SK-N-SH (cell line): ENCODE measurements at regions not wholly inside any gene's neighbourhood (a gene's known extent, or its start where the extent isn't known, plus 50 kb on each side); places are given as distances from the start of the nearest gene placed in this dataset.

Experiments
- EP300 ChIP-seq, 2 experiments: IDR thresholded peaks; 2 replicates each; pipeline versions ENCODE4 v1.4.0 to v1.6.1; 2012; ENCODE audit warnings: borderline replicate concordance in 1 of 2, low read depth in 1 of 2, low read length in 1 of 2
- FOSL2 ChIP-seq: IDR thresholded peaks from 2 replicates; pipeline ENCODE4 v1.4.0; 2012; ENCODE audit warnings: low read depth, mild to moderate bottlenecking, moderate library complexity, borderline replicate concordance
- FOXJ3 ChIP-seq: sonication (generic); formaldehyde crosslinking; IDR thresholded peaks from 2 replicates; pipeline ENCODE4 v1.5.1; 2020; ENCODE audit warnings: mild to moderate bottlenecking, missing genetic modification reagents
- FOXM1 ChIP-seq: IDR thresholded peaks from 2 replicates; pipeline ENCODE4 v1.4.0; 2012; ENCODE audit warnings: low read depth, mild to moderate bottlenecking
- SMC3 ChIP-seq: IDR thresholded peaks from 2 replicates; pipeline ENCODE4 v1.6.1; 2012; ENCODE audit warnings: low read depth, low read length, improper control_type of control experiment
- TAF1 ChIP-seq: IDR thresholded peaks from 2 replicates; pipeline ENCODE4 v1.6.1; 2012; ENCODE audit warnings: low read depth, mild to moderate bottlenecking, low read length, moderate library complexity, borderline replicate concordance
- TF ChIP-seq, protein P1 (sequence below): fragments of 200-600 bp; sonication (generic); IDR thresholded peaks from 2 replicates; pipeline ENCODE4 v1.6.1; 2017; ENCODE audit warnings: antibody characterized with exemption, mild to moderate bottlenecking, moderate library complexity
- TF ChIP-seq, protein P2 (sequence below): fragments of 150-350 bp; IDR thresholded peaks from 2 replicates; pipeline ENCODE4 v1.6.1; 2017; ENCODE audit warnings: antibody characterized with exemption, low read length, low read depth, borderline replicate concordance

DNA sequence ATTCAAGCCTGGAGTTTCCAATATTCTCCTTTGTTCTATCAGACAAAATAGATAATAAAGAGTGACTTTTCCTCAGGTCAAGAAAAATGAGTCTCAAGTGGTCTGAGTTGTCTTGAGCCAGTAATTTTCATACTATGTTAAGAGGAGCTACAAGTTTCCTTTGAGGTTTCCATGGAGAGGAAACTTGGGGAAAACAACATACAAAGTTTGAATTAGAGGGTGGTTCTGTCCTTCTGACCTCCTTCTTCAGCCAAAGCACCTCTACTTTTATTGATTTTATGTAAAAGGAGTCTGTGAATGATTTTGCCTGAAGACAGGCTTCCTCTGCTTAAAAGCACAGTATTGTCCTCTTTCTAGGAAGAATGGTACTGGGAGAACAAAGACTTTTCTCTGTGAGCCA, 497.2 kb upstream of the PKN2 start:
- TF ChIP-seq FOXM1 (no peak), TAF1 (no peak), SMC3 (no peak), FOSL2 (no peak), EP300 (IDR thresholded peaks at IDR 0.05; ENCODE audit: borderline replicate concordance in 1 of 2, low read depth in 1 of 2, low read length in 1 of 2) (no peak), FOXJ3 (CRISPR knock-in tag) (no peak)
- TF ChIP-seq, protein P1, sequence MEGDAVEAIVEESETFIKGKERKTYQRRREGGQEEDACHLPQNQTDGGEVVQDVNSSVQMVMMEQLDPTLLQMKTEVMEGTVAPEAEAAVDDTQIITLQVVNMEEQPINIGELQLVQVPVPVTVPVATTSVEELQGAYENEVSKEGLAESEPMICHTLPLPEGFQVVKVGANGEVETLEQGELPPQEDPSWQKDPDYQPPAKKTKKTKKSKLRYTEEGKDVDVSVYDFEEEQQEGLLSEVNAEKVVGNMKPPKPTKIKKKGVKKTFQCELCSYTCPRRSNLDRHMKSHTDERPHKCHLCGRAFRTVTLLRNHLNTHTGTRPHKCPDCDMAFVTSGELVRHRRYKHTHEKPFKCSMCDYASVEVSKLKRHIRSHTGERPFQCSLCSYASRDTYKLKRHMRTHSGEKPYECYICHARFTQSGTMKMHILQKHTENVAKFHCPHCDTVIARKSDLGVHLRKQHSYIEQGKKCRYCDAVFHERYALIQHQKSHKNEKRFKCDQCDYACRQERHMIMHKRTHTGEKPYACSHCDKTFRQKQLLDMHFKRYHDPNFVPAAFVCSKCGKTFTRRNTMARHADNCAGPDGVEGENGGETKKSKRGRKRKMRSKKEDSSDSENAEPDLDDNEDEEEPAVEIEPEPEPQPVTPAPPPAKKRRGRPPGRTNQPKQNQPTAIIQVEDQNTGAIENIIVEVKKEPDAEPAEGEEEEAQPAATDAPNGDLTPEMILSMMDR = no peak
- TF ChIP-seq, protein P2, sequence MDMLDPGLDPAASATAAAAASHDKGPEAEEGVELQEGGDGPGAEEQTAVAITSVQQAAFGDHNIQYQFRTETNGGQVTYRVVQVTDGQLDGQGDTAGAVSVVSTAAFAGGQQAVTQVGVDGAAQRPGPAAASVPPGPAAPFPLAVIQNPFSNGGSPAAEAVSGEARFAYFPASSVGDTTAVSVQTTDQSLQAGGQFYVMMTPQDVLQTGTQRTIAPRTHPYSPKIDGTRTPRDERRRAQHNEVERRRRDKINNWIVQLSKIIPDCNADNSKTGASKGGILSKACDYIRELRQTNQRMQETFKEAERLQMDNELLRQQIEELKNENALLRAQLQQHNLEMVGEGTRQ = no peak
